NOMO-1 (cell line): ENCODE measurements at regions not wholly inside any gene's neighbourhood (a gene's known extent, or its start where the extent isn't known, plus 50 kb on each side); places are given as distances from the start of the nearest gene placed in this dataset.

Experiments used
- DNase-seq, 2 experiments: peaks; one replicate each; lab custom pipeline; 2025; ENCODE audit not compliant: unreplicated experiment in 2 of 2; lab: John Stamatoyannopoulos, UW

GRCh38 chr9:129476821-129477611, 143.9 kb downstream of the C9orf50 start:
- DNase-seq: no peak

DNA sequence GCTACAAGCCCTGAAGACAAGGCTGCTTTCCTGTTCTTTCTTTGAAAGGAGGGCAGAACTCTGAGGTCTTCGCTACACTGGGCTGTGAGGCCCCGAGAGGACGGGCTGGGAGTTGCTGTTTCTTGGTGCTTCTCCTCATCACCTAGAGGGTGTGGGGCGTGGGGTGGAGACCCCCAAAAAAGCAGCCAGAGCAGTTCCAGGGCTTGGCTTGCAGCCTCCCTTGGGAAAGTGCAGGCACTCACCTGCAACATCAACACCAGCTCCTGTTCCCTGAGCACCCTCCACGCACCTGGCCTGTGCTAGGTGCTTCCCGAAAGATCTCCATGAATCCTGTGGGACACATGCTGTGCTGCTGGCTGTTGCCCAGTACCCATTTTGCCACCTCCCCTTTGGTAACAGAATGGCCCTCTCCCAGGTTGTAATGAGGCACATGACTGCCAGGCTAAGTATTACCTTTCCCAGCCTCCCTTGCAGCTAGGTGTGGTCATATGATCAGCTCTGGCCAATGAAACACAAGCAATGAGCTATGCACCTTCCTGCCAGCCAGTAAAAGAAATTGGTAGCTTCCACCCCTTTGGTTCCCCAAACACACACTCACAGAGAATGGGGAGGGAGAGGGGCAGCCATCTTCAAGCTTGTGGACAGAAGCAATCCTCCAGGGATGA, 146.0 kb downstream of the C9orf50 start:
- no peak for DNase-seq

GRCh38 chr9:129473523-129474244, 147.2 kb downstream of the C9orf50 start:
- DNase-seq: no peak

DNA sequence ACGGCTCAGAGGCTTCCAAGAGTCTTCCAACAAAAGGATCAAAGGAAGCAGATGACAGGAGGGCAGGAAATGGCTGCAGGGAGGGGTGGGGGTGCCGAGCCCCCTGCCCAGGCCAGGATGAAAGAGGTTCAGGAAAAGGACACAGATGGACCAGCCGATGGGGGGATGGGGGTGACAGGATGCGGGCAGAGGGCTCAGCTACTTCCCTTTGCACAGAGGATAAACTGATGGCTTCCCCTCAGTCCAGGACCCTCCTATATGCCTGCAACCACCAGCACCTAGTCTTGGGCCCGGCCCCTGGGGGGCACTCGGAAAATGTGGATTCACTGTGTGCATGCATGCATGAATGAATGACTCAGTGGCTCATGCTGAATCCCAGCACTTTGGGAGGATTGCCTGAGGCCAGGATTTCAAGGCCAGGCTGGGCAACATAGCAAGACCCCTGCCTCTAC, 148.2 kb downstream of the C9orf50 start:
- no peak for DNase-seq

DNA sequence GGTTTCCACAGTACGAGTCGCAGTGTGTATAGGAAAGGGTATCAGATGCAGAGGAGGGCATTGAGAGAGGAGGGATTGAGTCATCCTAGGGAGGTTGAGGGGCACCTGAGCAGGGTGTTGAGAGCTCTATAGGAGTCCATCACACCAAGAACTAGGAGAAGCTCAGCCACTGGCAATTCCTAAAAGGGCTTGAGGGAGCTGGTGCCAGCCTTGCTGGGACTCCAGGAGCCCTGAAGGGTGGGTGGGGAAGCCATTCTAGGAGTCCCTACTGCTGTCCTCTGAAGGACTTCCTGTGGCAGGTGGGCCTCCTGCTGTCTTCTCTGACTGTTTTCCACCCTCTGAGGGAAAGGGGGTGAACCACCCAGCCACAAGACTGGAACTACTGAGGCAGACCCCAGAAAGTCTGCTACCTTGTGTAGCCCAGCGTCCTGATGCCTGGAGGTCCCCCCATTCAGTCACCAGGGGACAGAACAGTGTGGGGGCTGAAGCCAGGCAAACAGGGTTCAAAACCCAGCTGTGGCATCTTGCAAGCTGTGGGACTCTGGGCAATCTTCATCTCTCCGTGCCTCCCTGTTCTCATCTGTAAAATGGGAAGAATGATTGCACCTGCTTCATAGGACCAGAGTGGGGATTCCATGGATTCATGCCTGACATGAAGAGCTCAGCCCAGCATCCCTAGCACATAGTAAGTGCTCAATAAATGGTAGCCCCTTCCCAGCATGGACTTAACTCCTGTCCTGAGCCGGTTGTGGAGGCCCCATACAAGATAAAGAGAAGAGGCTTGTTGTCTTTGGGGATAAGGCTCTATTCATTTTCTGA, 149.5 kb downstream of the C9orf50 start:
- no peak for DNase-seq

DNA sequence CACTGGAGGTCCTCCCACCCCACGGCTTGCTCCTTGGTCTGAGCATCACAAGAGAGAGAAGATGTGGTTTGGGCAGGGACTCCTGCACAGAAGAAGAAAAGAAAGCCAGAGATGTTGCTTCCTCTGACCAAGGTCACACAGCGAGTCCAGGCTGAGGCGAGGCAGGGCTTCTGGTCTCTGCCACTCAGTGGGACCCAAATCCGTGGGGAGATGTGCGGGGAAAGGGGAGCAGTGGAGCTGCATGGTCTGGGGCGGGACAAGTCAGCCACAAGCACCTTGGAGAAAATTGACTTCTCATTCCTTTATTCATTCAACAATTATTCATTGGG, 150.9 kb downstream of the C9orf50 start:
- DNase-seq: no peak

- no peak for DNase-seq
These were observed 151.5 kb downstream of the C9orf50 start for GRCh38 chr9:129469188-129469987.

- no peak for DNase-seq
These were observed 152.9 kb downstream of the C9orf50 start for GRCh38 chr9:129467739-129468666.

GRCh38 chr9:129467004-129467588, 153.8 kb downstream of the C9orf50 start:
- no peak for DNase-seq

DNA sequence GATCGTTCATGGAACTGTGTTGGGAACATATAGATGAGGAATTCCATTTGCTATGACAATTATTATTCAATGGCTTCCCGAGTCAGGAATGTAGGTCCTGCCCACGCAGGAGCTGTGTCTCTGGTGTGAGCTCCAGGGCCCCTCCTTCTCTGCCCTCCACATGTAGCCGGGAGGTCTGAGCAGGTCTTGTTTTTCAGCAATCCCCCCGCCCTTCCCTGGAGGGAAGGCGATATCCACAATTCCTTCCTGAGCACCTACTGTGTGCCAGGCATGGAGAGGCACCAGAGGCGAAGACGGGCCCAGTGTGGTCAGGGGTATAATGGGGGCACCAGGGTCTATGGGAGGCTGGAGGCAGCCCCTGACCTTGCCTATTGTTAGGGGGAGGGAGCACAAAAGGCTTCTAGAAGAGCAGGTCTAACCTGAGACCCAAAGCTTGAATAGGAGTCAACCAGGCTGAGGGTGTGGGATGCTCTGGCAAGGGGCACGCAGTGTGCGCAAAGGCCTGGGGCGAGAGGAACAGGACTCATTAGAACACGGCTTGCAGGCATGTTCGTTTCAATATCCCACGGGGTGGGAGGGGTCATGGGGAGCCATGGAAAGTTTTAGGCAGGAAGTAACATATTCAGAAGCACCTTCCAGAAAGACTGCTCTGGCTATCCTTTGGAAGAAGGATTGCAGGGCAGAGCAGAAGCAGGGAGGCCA, 154.9 kb downstream of the C9orf50 start:
- no peak for DNase-seq

DNA sequence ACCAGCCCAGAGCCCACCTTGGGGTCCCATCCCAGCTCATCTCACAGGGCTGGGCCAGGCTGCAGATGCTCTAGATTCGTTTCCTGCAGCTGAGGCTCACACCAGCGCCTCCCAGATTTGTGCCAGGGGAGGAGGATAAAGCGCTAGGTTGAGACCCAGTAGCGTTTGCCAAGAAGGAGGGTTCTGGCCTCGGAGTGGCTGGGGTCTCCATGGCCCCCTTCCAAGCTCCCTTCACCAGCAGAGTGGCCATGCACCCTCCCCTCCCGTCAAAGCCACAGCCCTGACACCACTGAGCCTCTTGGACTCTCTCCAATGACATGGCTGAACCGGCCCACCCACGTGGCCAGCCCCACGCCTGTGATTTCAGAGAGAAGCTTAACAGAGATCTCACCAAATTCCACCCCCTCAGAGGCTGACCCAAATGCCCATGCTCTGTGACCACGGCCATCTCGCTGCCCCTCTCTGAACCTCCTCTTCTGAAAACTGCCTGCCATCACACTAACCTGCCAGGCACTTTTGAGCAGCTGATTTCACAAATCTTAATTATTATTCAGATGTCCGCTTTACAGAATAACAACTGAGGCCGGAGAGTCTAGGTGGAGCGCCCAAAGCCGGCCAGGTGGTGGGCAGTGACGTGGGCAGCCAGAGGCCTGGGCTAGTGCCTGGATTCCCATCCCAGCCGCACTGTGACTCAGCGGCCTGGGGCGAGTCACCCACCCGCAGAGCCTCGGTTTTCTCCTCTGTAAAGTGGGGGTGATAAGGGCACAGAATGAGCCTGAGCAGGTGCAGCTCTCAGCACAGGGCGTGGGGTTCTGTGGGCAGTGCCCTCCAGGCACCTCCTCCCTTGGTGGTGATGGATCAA, 155.7 kb downstream of the C9orf50 start:
- DNase-seq: no peak

GRCh38 chr9:129463994-129464393, 156.9 kb downstream of the C9orf50 start:
- DNase-seq: no peak

GRCh38 chr9:129463477-129463876, 157.4 kb downstream of the C9orf50 start:
- no peak for DNase-seq

- DNase-seq: no peak
These were observed 158.5 kb downstream of the C9orf50 start for GRCh38 chr9:129462360-129462759.

GRCh38 chr9:129460323-129461261, 160.3 kb downstream of the C9orf50 start:
- DNase-seq: peak; percentile 94 to 95
